ENCODE measurements at regions not wholly inside any gene's neighbourhood (a gene's known extent, or its start where the extent isn't known, plus 50 kb on each side); places are given as distances from the start of the nearest gene placed in this dataset.

DNA sequence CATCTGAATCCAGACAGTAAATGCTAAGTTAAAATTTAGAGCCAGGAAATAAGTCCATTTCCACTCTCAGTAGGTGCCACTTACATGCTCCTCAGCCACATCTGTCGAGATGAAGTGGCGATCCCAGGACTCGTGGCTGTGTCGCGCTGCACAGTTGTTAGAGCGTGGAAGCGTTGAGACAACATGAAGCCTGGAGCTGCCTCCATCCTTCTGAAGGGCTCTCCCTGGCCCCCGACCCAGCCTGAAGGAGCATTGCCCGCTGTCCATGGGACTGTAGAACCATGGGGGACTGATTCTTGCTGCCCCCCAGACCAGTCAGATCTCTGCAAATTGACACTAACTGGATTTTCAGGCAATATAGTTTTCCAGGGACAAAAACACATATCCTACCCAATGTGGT lies 58.9 kb downstream of the IRX1 start:
- no peak for DNase-seq (ENCODE audit: low spot score)

DNA sequence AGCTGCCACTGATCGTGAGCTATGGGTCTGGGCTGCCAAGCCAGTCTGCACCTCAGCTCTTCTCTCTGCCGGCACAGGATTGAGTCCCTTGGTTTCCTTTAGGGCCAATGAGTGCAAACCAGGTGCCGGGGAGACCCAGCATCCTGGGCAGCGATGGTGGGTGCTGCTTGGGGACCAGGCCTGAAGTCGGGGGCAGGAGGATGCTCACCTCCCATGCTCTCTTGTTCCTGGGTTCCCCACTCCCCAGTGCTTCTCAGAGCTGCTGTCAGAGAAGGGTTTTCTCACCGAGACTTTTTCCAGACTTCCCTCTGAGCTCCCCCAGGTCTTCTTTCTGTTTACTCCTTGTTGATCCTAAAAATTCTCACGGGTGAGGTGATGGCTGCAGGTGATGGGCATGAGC lies 61.2 kb downstream of the IRX1 start:
- peak; percentile 51 for DNase-seq (ENCODE audit: low spot score)

DNA sequence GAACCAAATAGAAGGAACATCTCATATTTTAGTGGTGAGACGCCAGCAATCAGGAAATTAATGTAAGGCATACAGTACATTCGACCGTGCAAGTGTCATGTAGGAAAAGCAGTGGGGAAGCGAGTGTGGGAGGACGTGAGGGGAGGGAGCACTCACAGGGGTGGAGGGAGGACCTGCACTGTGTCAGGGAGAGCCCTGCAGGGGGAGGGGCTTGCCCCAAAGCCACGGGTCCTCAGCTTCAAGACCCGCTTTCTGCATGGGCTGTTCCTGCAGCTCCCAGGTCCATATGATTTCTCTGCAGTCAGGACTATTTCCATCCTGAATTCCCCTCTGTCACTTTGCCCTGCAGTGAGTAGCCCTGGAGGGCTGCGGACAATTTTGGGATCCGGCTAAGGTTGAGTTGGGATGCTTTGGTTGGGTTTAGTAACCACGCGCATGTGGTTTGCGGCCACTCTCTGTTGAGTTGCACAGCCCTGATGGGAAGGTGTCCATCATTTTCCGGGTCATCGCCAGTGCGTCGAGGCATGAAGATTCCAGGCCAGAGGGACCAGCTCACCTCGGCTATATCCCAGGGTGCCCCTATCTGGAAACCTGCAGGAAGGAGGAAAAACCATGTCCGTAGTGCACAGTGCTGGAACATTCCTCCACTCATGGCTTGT lies 61.9 kb downstream of the IRX1 start:
- DNase-seq (ENCODE audit: low spot score), result no peak

DNA sequence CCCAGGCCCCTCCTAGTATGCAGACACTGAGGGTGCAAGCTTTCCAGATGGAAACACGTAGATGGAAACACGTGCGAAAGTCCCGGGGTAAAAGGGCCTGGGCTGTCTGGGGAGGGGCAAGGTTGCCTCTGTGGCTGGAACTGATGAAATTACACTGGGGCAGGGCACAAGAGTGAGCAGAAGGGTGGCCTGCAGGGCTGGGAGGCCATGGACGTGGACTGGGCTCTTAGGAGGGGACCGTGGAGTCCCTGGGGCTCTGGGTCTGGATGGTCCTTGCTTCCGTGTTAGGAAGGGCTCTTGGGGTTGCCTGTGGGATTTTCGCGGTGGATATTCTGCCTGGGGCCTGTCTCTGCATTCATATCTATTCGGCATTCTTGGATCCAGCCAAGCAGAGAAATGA lies 63.3 kb downstream of the IRX1 start:
- no peak for DNase-seq (ENCODE audit: low spot score)

DNA sequence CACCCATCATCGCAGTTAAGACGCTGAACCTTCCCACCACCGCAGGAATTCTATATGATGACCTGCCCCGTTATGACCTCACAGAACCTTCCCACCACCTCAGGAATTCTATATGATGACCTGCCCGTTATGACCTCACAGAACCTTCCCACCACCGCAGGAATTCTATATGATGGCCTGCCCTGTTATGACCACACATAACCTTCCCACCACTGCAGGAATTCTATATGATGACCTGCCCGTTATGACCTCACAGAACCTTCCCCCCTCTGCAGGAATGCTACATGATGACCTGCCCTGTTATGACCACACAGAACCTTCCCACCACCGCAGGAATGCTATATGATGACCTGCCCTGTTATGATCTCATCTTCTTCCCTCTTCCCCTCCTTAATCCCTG lies 64.3 kb downstream of the IRX1 start:
- no peak for DNase-seq (ENCODE audit: low spot score)

DNA sequence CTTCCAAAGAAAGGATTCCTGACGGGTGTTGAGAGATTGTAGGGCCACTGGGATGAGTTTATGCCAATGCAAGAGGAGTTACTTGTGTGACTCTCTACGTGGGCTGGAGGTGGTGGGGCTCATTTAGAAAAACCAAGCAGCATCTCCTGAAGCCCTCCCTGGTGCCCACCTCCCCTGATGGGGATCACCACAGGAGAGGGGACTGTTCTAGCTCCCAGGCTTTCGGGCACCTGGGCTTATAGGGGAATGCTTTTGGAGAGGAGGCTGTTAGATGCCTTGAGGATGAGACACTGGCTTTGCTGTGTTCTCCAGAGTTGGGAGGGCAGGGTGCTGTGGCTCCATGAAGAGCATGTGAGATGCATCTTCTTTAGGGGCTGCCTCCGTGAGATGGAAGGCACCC lies 65.0 kb downstream of the IRX1 start:
- no peak for DNase-seq (ENCODE audit: low spot score)

DNA sequence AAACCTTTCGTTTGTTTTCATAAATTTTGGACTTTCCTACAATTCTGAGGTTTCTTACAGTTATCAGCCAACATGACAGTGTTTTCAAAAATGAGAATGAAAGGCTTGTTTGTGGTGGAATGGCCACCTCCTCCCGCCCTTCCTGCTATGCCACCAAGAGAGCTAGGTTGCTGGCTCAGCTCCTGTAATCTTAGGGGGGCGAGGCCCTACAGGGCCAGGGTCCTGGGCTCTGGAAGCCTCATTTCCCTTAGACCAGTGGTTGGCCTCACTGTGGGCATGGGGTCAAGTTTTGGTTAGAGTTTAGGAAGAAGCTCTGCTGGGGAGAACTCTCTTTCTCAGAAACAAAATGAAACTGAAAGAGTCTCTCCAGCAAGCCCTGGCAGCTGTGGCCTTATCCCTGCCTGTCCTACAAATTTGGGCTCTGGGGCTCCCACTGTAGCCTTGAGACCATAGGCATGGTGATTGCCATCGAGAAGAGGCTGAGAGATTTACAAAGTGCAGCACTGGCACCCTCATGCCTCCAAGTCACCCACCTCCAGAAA lies 66.2 kb downstream of the IRX1 start:
- DNase-seq (ENCODE audit: low spot score), result no peak

DNA sequence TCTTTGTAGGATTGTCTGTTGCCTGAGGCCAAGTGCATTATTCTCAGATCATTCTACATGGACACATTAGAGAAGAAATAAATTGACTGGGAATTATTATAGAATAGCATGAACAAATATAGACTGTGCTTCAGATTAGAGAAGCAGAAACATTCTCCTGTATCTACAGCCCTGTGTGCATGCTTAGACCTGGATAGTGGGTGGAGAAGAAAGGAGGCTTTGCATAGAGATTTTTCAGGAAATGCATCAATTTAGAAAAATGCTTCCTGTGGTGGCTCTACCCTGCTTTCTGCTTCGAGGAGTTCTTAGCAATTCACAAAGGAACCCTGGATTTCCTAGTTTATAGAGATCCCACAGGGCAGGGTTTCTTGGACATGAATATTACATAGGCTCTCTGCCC lies 66.7 kb downstream of the IRX1 start:
- DNase-seq (ENCODE audit: low spot score), result no peak

DNA sequence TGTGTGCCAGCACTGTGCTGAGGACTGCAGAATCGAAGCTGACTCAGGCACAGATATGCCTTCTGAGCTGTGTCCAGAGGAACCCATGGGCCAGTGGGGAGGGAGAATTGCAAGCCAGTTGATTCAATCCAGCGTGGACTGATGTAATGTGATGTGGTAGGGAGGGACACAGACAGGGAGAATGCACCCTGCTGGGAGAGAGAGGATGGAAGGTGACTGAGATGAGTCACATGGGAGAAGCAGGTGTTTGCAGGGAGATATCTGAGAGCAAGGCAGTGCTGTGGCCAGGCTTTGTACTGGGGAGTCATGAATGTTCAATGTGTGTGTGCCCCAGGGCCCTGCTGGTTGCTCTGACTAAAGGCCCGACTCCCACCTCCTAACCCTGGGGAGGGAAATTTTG lies 75.7 kb downstream of the IRX1 start:
- no peak for DNase-seq (ENCODE audit: low spot score)

DNA sequence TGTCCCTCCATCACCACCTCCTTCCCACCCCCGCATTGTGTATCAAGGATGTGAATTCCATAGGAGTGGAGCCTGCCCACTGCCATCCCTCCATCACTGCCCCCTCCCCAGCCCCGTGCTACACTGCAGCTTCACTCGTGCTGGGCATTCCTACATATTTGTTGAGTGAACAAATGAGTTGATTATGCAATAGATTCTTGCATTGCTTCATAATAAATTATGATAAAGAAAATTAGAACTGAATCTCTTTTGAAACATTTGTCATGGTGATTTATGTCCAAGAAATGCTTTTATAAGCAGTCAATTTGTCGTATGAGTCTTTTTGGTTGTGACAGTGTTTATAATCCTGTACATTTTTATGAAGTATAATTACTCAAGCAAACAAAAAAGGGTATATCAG lies 83.2 kb downstream of the IRX1 start:
- no peak for DNase-seq (ENCODE audit: low spot score)

DNA sequence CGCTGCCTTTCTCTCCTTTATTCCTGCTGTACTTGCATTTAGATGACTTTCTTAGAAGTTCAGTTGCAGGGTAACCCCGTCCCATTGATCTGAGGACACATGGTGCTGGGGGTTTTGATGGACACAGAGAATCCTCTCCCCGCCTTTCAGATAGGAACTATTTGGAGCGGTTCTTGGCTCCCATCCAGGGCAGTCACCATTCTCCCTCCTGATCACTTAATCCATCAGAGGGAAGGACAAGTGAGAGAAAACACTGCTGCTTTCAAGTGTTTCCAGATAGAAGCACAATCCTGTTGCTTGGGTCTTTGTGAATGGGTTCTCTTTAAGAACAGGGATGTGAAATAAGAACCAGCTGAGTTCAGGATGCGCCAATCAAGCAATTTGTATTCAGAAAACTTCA lies 85.2 kb downstream of the IRX1 start:
- no peak for DNase-seq (ENCODE audit: low spot score)

DNA sequence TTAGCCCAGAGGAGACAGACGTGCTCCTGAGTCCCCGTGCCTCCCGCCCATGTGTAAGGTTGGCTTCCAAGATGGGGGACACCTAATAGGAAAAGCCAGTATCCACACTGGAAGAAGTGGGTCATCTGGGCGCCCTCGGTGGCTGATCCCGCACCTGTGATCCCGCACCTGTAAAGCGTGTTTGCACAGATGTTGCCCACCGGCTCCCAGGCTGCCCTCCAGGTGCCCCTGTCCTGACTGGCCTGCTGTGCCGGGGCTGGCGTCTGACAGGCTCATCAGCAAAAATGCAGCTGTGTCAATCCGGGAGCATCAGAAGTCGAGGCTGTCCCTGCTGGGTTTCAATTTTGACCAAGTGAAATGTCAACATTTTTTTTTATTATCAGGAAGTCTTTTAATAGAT lies 88.5 kb downstream of the IRX1 start:
- DNase-seq (ENCODE audit: low spot score), result no peak

DNA sequence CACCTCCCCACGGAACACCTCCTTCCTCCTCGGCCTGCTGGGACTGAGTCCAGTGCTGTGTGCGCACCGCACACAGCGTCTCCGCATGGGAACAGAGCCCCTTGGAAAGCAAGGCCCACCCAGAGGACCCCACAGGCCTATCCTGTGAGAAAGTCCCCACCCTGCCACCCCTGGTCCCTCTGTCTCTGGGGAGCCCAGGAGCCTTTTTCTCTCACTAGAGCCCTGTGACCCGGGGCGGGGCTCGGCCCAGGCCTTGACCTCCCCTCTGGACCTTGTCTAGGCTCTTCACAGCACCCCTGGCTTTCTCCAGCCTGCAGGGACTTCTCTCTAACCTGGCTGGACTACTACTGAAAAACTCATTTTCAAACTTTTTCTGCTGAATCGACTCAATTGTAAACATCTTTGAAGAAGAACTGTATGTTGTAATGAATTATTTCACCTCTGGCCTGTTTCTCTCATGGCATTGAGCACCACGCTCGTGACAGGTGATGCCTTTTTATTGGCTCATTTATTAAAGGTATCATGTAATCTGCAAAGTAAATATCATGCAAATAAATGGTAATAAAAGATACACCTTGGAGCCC lies 89.2 kb downstream of the IRX1 start:
- DNase-seq (ENCODE audit: low spot score), result no peak

DNA sequence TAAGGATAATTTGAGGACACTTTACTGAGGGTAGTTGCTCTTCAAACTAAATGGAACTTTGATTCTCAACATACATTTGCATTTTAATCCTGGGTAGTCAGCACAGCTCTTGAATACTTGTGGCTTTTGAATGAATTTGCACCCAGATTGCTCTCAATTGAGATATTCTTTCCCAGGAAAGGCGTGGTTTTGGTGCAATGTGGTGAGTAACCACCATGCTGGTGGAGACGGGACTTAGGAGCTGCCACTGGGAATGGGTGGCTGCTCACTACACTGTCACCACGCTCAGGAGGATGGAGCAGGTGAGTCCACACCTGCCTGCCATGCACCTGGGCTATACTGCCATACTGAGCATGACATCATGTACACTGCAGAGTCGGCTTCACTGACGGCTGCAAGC lies 99.2 kb downstream of the IRX1 start:
- no peak for DNase-seq (ENCODE audit: low spot score)

DNA sequence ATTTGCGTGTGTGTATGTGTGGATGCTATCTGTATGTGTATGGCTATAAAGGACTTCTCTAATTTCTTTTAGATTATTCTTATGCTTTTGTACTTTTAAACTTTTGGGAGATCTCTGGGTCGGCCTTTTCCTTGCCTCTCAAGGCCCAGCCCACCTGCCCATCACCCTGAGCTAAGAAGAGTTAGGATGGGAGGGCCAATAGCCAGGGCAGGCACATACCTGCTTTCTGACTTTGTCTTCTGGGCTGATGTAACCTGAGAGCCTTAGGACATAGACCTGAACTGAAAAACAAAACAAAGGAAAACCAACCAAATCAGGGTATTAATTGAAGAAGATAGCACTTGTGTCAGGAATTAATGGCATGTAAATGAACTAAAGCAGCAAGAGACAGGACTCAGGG lies 100.2 kb downstream of the IRX1 start:
- no peak for DNase-seq (ENCODE audit: low spot score)

DNA sequence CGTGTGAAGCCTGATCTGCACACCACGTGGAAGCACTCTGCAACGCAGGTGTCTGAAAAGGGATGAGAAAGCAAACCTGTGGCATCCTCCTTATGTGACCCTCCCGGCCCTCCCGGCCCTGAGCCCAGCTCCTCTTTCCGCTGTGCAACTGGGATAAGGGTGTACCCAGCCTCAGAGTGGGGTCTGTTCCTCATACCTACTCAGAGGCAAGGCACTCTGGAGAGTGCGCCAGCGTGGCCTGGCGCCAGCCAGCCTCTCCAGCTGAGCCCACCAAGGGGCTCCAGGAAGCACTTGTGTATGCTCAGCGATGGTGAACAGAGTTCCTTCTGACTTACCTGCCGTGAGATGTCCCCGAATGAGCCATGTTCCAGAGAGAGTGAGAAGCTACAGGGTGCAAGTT lies 102.8 kb downstream of the IRX1 start:
- no peak for DNase-seq (ENCODE audit: low spot score)

DNA sequence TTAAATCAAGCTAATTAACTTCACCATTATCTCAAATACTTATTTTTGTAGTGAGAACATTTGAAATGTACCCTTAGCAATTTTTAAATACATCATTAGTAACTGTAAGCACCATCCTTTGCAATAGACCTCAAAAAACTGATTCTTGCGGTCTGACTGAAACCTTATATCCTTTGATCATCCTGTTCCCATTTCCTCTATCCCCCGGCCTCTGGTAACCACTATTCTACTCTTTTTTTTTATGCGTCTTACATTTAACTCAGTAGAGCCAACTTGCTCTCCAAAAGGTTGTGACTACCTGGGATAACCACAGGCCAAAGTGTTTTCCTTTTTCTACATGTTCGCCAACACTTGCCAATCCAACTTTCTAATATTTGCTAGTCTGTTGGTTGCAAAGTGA lies 106.1 kb downstream of the IRX1 start:
- no peak for DNase-seq (ENCODE audit: low spot score)

DNA sequence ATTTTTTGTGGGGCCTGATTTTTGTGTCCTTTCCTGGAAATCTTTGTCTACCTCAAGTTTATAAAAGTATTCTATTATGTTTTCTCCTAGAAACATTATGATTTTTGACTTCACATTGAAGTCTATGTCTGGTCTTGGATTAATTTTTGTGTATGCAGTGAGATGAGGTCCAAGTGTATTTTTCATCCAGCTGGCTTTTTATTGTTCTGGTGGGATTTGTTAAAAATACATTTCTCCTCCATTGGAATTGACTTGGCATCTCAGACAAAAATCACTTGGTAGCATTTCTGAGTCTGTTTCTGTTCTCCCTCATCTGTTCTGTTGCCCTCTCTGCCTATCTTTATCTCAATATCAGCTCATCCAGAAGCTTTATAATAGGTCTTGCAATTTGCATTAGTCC lies 109.0 kb downstream of the IRX1 start:
- DNase-seq (ENCODE audit: low spot score), result no peak

DNA sequence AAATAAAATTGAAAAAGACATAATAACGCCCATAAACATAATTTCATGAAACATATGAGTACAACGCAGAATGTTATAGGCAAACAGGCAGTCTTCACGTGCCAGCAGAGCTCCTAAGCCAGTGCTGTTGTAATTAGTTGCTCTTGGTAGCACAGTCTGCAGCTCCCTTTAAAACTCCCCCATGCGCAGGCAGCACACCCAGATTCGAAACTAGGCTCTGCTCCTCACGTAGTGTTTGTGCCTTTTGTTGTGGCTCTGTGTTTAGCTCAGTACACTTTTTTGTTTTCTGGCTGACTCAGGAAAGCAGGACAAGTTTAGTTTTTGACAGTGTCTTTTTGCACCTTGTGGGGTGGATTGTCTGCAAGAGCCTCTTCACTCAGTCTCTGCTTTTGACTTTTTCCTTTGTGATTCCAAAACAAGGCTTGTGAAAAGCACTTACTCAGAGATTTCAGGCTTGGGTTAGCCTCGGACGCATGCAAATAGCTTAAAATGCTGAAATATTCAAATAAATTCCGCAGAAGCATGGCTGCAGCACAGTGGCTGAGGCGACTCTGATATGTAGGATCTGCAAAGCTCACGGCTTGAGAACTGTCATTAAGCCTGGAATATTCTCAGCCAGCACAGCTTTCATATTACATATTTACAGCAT lies 113.6 kb downstream of the IRX1 start:
- DNase-seq (ENCODE audit: low spot score), result no peak

DNA sequence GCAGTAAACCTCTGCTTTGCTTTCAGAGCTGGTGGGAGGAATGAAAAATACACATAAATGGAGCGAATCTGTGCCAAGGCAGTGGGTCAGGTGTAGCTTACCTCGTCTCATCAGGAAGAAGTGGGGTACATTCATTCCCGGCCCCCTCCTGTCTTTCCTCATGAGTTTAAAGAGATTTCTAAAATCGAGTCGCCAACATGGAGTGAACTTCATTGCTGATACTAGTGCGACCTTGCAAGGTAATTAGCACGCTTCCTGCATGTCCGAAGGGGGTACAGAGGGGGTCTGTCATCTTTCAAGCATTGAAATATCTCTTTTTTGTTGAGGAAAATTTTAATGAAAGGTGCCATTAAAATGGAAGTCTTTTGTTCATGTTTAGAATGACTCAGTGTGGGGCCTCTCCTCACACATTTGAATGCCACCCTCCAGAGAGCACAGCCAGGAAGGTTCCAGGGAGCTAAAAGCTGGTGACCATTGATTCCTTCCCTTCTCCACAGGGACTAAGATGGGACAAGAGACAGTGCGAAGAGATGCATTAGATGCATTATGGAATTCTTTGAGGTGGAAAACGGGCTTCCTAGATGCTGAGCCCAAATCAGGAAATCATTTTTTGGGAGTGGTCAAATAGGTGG lies 114.2 kb downstream of the IRX1 start:
- DNase-seq (ENCODE audit: low spot score), result no peak

DNA sequence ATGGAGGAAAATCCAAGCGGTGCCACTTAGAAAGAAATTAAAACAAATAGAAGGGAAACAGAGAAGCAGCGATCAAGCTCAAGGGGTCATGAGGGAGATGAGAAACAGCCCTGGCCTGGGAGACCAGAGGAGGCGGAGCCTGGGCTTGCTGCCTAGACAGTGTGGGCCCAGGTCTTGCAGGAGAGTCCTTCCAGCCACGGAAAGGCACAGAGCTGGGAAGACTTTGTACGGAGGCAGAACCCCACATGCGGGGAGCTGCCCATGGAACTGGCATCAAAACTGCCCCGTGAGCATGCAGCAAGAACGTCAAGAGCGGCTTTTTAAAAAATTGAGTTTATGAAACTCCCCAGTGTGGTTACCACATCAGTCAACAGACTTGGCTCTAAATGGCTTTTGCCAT lies 119.4 kb downstream of the IRX1 start:
- no peak for DNase-seq (ENCODE audit: low spot score)

DNA sequence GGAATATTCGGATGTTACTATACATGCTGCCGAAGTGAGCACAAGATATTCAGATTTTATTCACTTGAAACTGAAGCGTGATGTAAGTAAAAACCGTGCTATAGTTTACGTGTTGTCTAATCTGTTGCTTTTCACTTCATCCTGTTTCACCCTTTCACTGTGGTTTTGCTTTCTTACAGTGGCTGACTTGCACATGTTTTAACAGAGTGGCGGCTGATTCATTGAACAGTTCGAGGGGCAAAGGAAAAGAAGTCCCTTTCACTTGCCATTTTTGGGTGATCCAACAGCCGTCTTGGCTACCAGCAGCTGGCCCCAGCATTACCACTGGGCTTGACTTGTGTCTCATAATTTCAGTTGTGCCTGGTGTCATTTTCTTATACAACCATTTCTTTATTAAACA lies 134.0 kb downstream of the IRX1 start:
- DNase-seq (ENCODE audit: low spot score), result no peak

Measured in mesenteric fat pad (tissue), 1 donor.